ENCODE measurements at regions not wholly inside any gene's neighbourhood (a gene's known extent, or its start where the extent isn't known, plus 50 kb on each side); places are given as distances from the start of the nearest gene placed in this dataset.

DNA sequence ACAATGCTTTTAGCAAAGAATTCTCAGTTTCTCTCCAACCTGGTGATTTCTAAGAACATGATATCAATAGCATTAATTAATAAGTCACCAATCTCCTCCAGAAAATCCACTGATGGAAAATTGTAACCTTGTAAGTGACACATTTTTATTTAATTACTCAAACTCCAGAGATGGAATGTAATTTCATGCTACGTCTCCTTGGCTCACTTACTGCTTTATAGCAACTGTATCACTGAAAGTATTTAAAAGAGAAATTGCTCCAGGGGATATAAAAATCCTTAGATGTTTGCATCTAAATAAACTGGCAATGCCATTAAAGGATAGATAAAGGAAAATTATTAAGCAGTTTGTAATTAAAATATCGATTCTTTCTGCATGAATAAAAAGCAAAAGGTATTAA lies 325.4 kb downstream of the TSN start:
- no peak for TF ChIP-seq JUN (IDR thresholded peaks at IDR 0.05; ENCODE audit: low read depth, low read length)
- no peak for TF ChIP-seq MAFK (IDR thresholded peaks at IDR 0.05; ENCODE audit: low read depth, low read length)
- TF ChIP-seq EP300 (IDR thresholded peaks at IDR 0.05; ENCODE audit: borderline replicate concordance in 1 of 2, low read depth in 2 of 2, low read length in 2 of 2): no peak
